ENCODE measurements at regions not wholly inside any gene's neighbourhood (a gene's known extent, or its start where the extent isn't known, plus 50 kb on each side); places are given as distances from the start of the nearest gene placed in this dataset.

DNA sequence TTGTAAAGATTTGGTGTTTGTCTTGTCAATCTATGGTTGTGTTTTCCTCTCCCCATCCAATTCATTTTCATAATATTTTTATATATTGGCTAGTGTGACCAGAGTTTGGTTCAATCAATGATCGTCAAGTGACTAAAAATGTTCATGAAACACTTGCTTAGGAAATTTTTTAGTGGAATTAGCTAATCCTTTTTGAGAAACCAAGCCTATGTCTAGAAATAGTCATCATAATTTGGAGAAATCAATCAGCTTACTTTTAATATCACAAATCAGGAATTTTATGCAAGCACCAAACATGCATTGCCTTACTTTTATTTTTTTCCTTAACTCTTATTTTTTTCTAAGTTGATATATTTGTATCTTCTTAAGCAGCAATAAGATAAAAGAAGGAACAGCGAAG, 403.1 kb upstream of the TBL1XR1 start:
- Histone ChIP-seq H4K20me1 (replicated peaks; ENCODE audit: control insufficient read depth, extremely low read depth, insufficient read depth, low read length) (no peaks in the 10 kb centered on the region), H3K27me3 (ENCODE audit: control insufficient read depth in 2 of 2, insufficient read depth in 2 of 2, low read length in 2 of 2) (no peaks in the 10 kb centered on the region), H3K9me3 (replicated peaks; ENCODE audit: control insufficient read depth, insufficient read depth, low read length) (no peaks in the 10 kb centered on the region), H2AFZ (ENCODE audit: low read depth, low read length) (no peak overlapping the region), H3K4me1 (ENCODE audit: control insufficient read depth, extremely low read depth, insufficient read depth, low read length) (peaks cover 33% of the 10 kb centered on the region), H3K79me2 (ENCODE audit: control insufficient read depth, insufficient read depth, low read length) (no peaks in the 10 kb centered on the region), H3K9ac (replicated peaks; ENCODE audit: extremely low read depth, insufficient read depth, low read length) (no peak overlapping the region), H3K27ac (ENCODE audit: insufficient read depth, low read depth, low read length) (no peak overlapping the region), H3K4me2 (ENCODE audit: insufficient read depth, low read length) (no peak overlapping the region), H3K4me3 (replicated peaks in 1 of 3; ENCODE audit: insufficient read depth in 1 of 3, low read depth in 1 of 3, low read length in 3 of 3) (no peak overlapping the region), H3K9me1 (replicated peaks; ENCODE audit: control insufficient read depth, extremely low read depth, insufficient read depth, low read length) (no peaks in the 10 kb centered on the region), H3K36me3 (ENCODE audit: control insufficient read depth in 2 of 2, extremely low read depth in 1 of 2, insufficient read depth in 2 of 2, low read length in 2 of 2) (no peaks in the 10 kb centered on the region)
- intact Hi-C loops (cut with micrococcal nuclease), result loop anchor here (5.0 kb wide), 2 partner anchors 177 to 403 kb away; partner anchors contain the start of gene TBL1XR1
- DNase-seq (ENCODE audit: low read depth, low spot score) (no peak), FAIRE-seq (no peak)
- POLR2A ChIA-PET, result no interaction called here
- BruUV-seq (replicated peaks), result no TSS peak
- CTCF ChIA-PET, result interaction anchor here (0.8 kb wide), 1 partner anchor 11 kb away, joined by 3 read pairs; no protein-coding TSS in a partner anchor
- TF ChIP-seq POLR2AphosphoS5 (IDR thresholded peaks at IDR 0.05; ENCODE audit: insufficient read depth, low read depth, low read length) (no peak), EZH2 (IDR thresholded peaks at IDR 0.05; ENCODE audit: borderline replicate concordance, low read depth, low read length, severe bottlenecking) (no peak), MYC (IDR thresholded peaks at IDR 0.05; ENCODE audit: low read depth, low read length) (no peak), GATA2 (IDR thresholded peaks at IDR 0.05; ENCODE audit: insufficient read depth, insufficient read length, low read depth, low read length) (no peak), POLR2A (IDR thresholded peaks at IDR 0.05; ENCODE audit: low read depth, low read length) (no peak), FOS (IDR thresholded peaks at IDR 0.05; ENCODE audit: borderline replicate concordance, insufficient read depth, low read length) (no peak), JUN (IDR thresholded peaks at IDR 0.05; ENCODE audit: borderline replicate concordance, insufficient read depth, insufficient read length, low read depth) (no peak)
- TF ChIP-seq, protein P1, sequence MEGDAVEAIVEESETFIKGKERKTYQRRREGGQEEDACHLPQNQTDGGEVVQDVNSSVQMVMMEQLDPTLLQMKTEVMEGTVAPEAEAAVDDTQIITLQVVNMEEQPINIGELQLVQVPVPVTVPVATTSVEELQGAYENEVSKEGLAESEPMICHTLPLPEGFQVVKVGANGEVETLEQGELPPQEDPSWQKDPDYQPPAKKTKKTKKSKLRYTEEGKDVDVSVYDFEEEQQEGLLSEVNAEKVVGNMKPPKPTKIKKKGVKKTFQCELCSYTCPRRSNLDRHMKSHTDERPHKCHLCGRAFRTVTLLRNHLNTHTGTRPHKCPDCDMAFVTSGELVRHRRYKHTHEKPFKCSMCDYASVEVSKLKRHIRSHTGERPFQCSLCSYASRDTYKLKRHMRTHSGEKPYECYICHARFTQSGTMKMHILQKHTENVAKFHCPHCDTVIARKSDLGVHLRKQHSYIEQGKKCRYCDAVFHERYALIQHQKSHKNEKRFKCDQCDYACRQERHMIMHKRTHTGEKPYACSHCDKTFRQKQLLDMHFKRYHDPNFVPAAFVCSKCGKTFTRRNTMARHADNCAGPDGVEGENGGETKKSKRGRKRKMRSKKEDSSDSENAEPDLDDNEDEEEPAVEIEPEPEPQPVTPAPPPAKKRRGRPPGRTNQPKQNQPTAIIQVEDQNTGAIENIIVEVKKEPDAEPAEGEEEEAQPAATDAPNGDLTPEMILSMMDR (IDR thresholded peaks at IDR 0.05; ENCODE audit: extremely low read depth in 1 of 2, insufficient read depth in 1 of 2, low read depth in 1 of 2, low read length in 2 of 2), result no peak
- TF ChIP-seq, protein P2, sequence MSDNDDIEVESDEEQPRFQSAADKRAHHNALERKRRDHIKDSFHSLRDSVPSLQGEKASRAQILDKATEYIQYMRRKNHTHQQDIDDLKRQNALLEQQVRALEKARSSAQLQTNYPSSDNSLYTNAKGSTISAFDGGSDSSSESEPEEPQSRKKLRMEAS (IDR thresholded peaks at IDR 0.05; ENCODE audit: insufficient read depth, insufficient read length), result no peak
- dilution Hi-C loops (cut with MboI; ENCODE audit: extremely low pct_ligation_motif_present, low sequenced_read_pairs), result no loop called here
